ENCODE measurements at regions not wholly inside any gene's neighbourhood (a gene's known extent, or its start where the extent isn't known, plus 50 kb on each side); places are given as distances from the start of the nearest gene placed in this dataset.
"Not testable (repeated sequence)": the region's sequence is repeated elsewhere in the genome, so short reads cannot be mapped to it uniquely, and the experiment has no call there.

DNA sequence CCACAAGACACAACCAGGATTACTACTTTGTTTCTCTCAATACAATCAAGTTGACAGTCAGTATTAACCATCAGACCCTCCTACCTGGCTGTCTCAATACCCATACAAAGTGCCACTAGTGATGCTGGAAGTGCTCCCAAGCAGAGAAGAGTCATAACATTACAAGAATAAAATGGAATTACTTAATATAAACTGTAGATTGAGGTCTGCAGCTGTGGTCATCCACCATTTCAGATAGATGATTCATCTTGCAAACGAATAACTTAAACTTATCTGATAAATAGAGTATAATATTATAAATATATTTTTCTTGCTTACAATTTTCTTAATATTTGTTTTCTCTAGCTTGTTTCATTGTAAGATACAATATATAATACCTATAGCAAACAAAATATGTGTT lies 1034.2 kb upstream of the PCDH10 start:
- peak; percentile 31 for ATAC-seq
- H3K27me3 ChIP-seq (ENCODE audit: low read length), result no peaks in the 10 kb centered on the region
- no peaks in the 10 kb centered on the region for H3F3A ChIP-seq (ENCODE audit: low read length, unreplicated experiment)

DNA sequence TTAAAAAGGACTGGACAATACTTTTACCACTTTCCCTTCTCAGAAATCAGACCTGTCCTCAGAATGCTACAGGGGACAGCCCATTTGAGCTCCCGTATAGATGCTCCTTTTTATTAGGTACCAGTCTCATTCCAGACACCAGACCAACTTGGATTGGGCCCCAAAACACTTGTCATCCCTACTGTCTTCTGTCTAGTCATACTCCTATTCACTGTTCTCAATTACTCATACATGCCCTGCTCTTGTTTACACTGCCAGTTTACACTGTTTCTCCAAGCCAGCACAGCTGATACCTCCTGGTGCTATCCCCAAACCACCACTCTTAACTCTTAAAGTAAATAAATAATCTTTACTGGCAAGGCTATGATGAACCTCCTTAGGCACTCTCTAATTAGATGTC lies 1026.4 kb upstream of the PCDH10 start:
- intact Hi-C loops (cut with micrococcal nuclease); H3K27me3 ChIP-seq (ENCODE audit: low read length); H3F3A ChIP-seq (ENCODE audit: low read length, unreplicated experiment); H2AFZ ChIP-seq (ENCODE audit: low read length); POLR2A ChIA-PET (ENCODE audit: unreplicated experiment); H3K9ac ChIP-seq (ENCODE audit: low read length); CTCF ChIA-PET; H3K4me3 ChIP-seq (ENCODE audit: low read length); H3K9me2 ChIP-seq (replicated peaks; ENCODE audit: low read length); ATAC-seq; H3K36me3 ChIP-seq (ENCODE audit: low read depth, low read length); H3K27ac ChIP-seq (ENCODE audit: low read length); H3K79me2 ChIP-seq (ENCODE audit: low read length); H3K9me3 ChIP-seq (ENCODE audit: low read length); BruUV-seq (replicated peaks); H3K4me2 ChIP-seq (ENCODE audit: low read length); H4K20me1 ChIP-seq (ENCODE audit: low read length): not testable (repeated sequence)
- DNase-seq, result peak; percentile 47
- peaks cover 13% of the 10 kb centered on the region; the same call in 1 of the 2 replicates for H3K4me1 ChIP-seq (ENCODE audit: insufficient read depth, low read length)

More for the DNA sequence above, 1034.2 kb upstream of the PCDH10 start:
- H3K36me3 ChIP-seq (ENCODE audit: low read depth, low read length), result no peaks in the 10 kb centered on the region
- TF ChIP-seq EZH2 (IDR thresholded peaks at IDR 0.05; ENCODE audit: low read length, unreplicated experiment), result no peak
- TF ChIP-seq EZH2phosphoT487 (IDR thresholded peaks at IDR 0.05; ENCODE audit: borderline replicate concordance, low read length), result no peak
- TF ChIP-seq CTCF (conservative IDR thresholded peaks at IDR 0.05; ENCODE audit: low read depth, low read length), result no peak
- H3K79me2 ChIP-seq (ENCODE audit: low read length), result no peaks in the 10 kb centered on the region
- no peak overlapping the region for H3K4me2 ChIP-seq (ENCODE audit: low read length)
- intact Hi-C loops (cut with micrococcal nuclease), result no loop called here
- no TSS peak for BruUV-seq (replicated peaks)
- CTCF ChIA-PET, result no interaction called here
- H3K4me3 ChIP-seq (ENCODE audit: low read length), result no peak overlapping the region
- H3K9ac ChIP-seq (ENCODE audit: low read length), result no peak overlapping the region
- H3K9me2 ChIP-seq (replicated peaks; ENCODE audit: low read length), result no peaks in the 10 kb centered on the region
- peak; percentile 8 for DNase-seq
- no peak overlapping the region for H2AFZ ChIP-seq (ENCODE audit: low read length)
- POLR2A ChIA-PET (ENCODE audit: unreplicated experiment), result no interaction called here
- no peaks in the 10 kb centered on the region for H3K4me1 ChIP-seq (ENCODE audit: insufficient read depth, low read length)
- H3K9me3 ChIP-seq (ENCODE audit: low read length), result no peaks in the 10 kb centered on the region
- H4K20me1 ChIP-seq (ENCODE audit: low read length), result no peaks in the 10 kb centered on the region
- no peak overlapping the region for H3K27ac ChIP-seq (ENCODE audit: low read length)

DNA sequence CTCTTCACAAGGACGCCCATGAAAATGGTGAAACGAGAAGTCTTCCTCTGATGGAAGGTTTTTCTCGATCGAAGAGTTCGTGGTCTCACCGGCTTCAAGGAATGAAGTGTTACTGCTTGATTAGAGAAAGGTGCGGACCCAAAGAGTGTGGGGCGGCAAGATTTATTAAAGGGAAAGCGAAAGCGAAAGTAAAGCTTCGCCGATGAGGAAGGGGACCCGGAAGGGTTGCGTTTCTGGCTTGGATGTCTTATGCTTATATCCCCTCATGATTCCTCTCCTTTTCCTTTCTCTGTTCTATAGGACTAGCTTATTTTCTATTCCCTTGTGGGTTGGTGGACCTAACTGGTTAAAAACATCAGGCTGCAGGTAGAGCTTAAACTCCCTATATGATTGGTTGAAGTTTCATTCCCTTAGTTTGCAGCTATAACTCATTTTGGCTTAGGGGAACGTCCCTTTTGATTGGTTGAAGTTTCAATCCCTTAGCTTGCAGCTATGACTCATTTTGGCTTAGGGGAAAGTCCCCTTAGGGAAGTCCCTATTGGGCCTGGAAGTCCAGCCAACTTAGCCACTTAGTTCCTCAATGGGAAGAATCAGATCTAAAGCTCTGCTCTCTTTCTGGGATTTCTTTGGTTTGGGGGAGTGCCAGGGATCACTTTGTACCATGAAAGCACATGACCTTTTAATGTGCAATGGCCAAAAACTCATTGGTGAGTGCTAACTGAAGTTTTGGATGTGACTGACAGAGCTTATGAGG lies 1025.0 kb upstream of the PCDH10 start:
- Histone ChIP-seq H3K4me3 (ENCODE audit: low read length) (no peak overlapping the region), H3K9me3 (ENCODE audit: low read length) (no peaks in the 10 kb centered on the region), H3K27me3 (ENCODE audit: low read length) (no peaks in the 10 kb centered on the region), H3K4me2 (ENCODE audit: low read length) (no peak overlapping the region), H3F3A (ENCODE audit: low read length, unreplicated experiment) (no peaks in the 10 kb centered on the region), H3K9ac (ENCODE audit: low read length) (no peak overlapping the region), H3K9me2 (replicated peaks; ENCODE audit: low read length) (no peaks in the 10 kb centered on the region), H2AFZ (ENCODE audit: low read length) (no peak overlapping the region), H3K36me3 (ENCODE audit: low read depth, low read length) (no peaks in the 10 kb centered on the region), H4K20me1 (ENCODE audit: low read length) (no peaks in the 10 kb centered on the region), H3K27ac (ENCODE audit: low read length) (no peak overlapping the region), H3K4me1 (ENCODE audit: insufficient read depth, low read length) (peaks cover 13% of the 10 kb centered on the region; the same call in 1 of the 2 replicates), H3K79me2 (ENCODE audit: low read length) (no peaks in the 10 kb centered on the region)
- CTCF ChIA-PET, result no interaction called here
- DNase-seq, result no peak
- TF ChIP-seq EZH2 (IDR thresholded peaks at IDR 0.05; ENCODE audit: low read length, unreplicated experiment) (no peak), CTCF (conservative IDR thresholded peaks at IDR 0.05; ENCODE audit: low read depth, low read length) (no peak), EZH2phosphoT487 (IDR thresholded peaks at IDR 0.05; ENCODE audit: borderline replicate concordance, low read length) (no peak)
- BruUV-seq (replicated peaks), result no TSS peak
- intact Hi-C loops (cut with micrococcal nuclease), result no loop called here
- POLR2A ChIA-PET (ENCODE audit: unreplicated experiment), result no interaction called here
- no peak for ATAC-seq
